IMR-90 (cell line): ENCODE measurements at regions not wholly inside any gene's neighbourhood (a gene's known extent, or its start where the extent isn't known, plus 50 kb on each side); places are given as distances from the start of the nearest gene placed in this dataset.

ENCODE experiments used
- ATAC-seq: fragments of 200-7000 bp; cut with Tn5 transposase; 2 replicates; pipeline ENCODE4 v1.9.1; 2020; ENCODE audit warnings: low read depth, mild to moderate bottlenecking, moderate library complexity
- BruUV-seq: library from RNA; stranded (reverse); fragments of 400-500 nt; replicated peaks from 2 replicates; lab custom pipeline; 2021; lab: Mats Ljungman, UMichigan
- CTCF ChIA-PET: fragments of 300-600 bp; formaldehyde crosslinking; extraction: SDS; loops from one replicate; lab custom pipeline; 2021; ENCODE audit warnings: antibody characterized with exemption; lab: Yijun Ruan, JAX
- POLR2A ChIA-PET: fragments of 300-600 bp; sonication (Branson Sonifier 250); formaldehyde crosslinking; loops from one replicate; lab custom pipeline; 2022; ENCODE audit warnings: antibody characterized with exemption; ENCODE audit not compliant: unreplicated experiment; lab: Charles Lee
- DNase-seq: peaks from one replicate; pipeline ENCODE4 v3.0.0; 2013
- H2AFZ ChIP-seq: replicated peaks from 2 replicates; pipeline ENCODE3; 2013; ENCODE audit warnings: low read length, mild to moderate bottlenecking; ENCODE audit not compliant: poor library complexity
- H2AK5ac ChIP-seq: 2 replicates; pipeline ENCODE4 v1.6.1; 2013; ENCODE audit warnings: low read depth, low read length, inconsistent platforms
- H2AK9ac ChIP-seq: replicated peaks from 2 replicates; pipeline ENCODE3; 2013; ENCODE audit warnings: mild to moderate bottlenecking, low read depth, low read length, moderate library complexity; ENCODE audit not compliant: poor library complexity
- H2BK120ac ChIP-seq: 2 replicates; pipeline ENCODE4 v1.6.1; 2013; ENCODE audit warnings: low read depth, low read length, inconsistent platforms
- H2BK15ac ChIP-seq: 3 replicates; pipeline ENCODE4 v1.6.1; 2013; ENCODE audit warnings: low read depth, low read length, inconsistent platforms
- H2BK20ac ChIP-seq: 2 replicates; pipeline ENCODE4 v1.6.1; 2013; ENCODE audit warnings: low read depth, mild to moderate bottlenecking, inconsistent platforms, low read length, moderate library complexity
- H2BK5ac ChIP-seq: 2 replicates; pipeline ENCODE4 v1.6.1; 2013; ENCODE audit warnings: mild to moderate bottlenecking, low read depth, low read length, inconsistent platforms; ENCODE audit not compliant: poor library complexity, severe bottlenecking
- H3K14ac ChIP-seq: replicated peaks from 2 replicates; pipeline ENCODE4 v1.6.1; 2013; ENCODE audit warnings: low read depth, low read length, inconsistent platforms
- H3K18ac ChIP-seq: 2 replicates; pipeline ENCODE4 v1.6.1; 2013; ENCODE audit warnings: low read depth, low read length, control low read depth
- H3K23ac ChIP-seq: 2 replicates; pipeline ENCODE4 v1.6.1; 2013; ENCODE audit warnings: low read depth, low read length, inconsistent platforms
- H3K27ac ChIP-seq: 2 replicates; pipeline ENCODE4 v1.5.1; 2013; ENCODE audit warnings: mild to moderate bottlenecking, control low read depth, low read length; ENCODE audit not compliant: insufficient read depth
- H3K27me3 ChIP-seq: 2 replicates; pipeline ENCODE4 v1.6.1; 2013; ENCODE audit warnings: low read length; ENCODE audit not compliant: control insufficient read depth, insufficient read depth
- H3K36me3 ChIP-seq: 2 replicates; pipeline ENCODE4 v1.6.1; 2013; ENCODE audit warnings: low read length, mixed read lengths; ENCODE audit not compliant: control insufficient read depth, insufficient read depth
- H3K4ac ChIP-seq: 2 replicates; pipeline ENCODE4 v1.6.1; 2013; ENCODE audit warnings: low read depth, low read length, inconsistent platforms
- H3K4me1 ChIP-seq: 2 replicates; pipeline ENCODE4 v1.6.1; 2013; ENCODE audit warnings: low read length, mixed read lengths; ENCODE audit not compliant: control insufficient read depth, insufficient read depth
- H3K4me2 ChIP-seq: 2 replicates; pipeline ENCODE4 v1.6.1; 2013; ENCODE audit warnings: low read depth, mild to moderate bottlenecking, control low read depth, low read length, moderate library complexity
- H3K4me3 ChIP-seq: 2 replicates; pipeline ENCODE4 v1.5.1; 2013; ENCODE audit warnings: low read depth, mild to moderate bottlenecking, control low read depth, low read length, moderate library complexity; ENCODE audit not compliant: insufficient read depth
- H3K56ac ChIP-seq: 2 replicates; pipeline ENCODE4 v1.6.1; 2013; ENCODE audit warnings: low read length, inconsistent platforms; ENCODE audit not compliant: insufficient read depth; ENCODE audit errors: extremely low read depth
- H3K79me1 ChIP-seq, 2 experiments: 2 replicates each; pipeline ENCODE4 v1.6.1; 2013; ENCODE audit warnings: low read length in 2 of 2, inconsistent platforms in 1 of 2, low read depth in 1 of 2
- H3K9ac ChIP-seq: 2 replicates; pipeline ENCODE4 v1.6.1; 2013; ENCODE audit warnings: low read depth, low read length, control low read depth
- H3K9me1 ChIP-seq: 2 replicates; pipeline ENCODE4 v1.6.1; 2013; ENCODE audit warnings: low read length, inconsistent platforms; ENCODE audit not compliant: insufficient read depth
- H3K9me3 ChIP-seq: 2 replicates; pipeline ENCODE4 v1.6.1; 2013; ENCODE audit warnings: low read length; ENCODE audit not compliant: control insufficient read depth, insufficient read depth
- H4K20me1 ChIP-seq: 2 replicates; pipeline ENCODE4 v1.6.1; 2013; ENCODE audit warnings: low read length, inconsistent platforms; ENCODE audit not compliant: insufficient read depth
- H4K5ac ChIP-seq: 2 replicates; pipeline ENCODE4 v1.6.1; 2013; ENCODE audit warnings: mild to moderate bottlenecking, low read depth, low read length, control low read depth
- H4K8ac ChIP-seq, 2 experiments: 2 replicates each; pipeline ENCODE4 v1.6.1; 2013; ENCODE audit warnings: low read depth in 2 of 2, low read length in 2 of 2, control low read depth in 1 of 2, inconsistent platforms in 1 of 2
- H4K91ac ChIP-seq: 2 replicates; pipeline ENCODE4 v1.6.1; 2013; ENCODE audit warnings: low read depth, low read length, inconsistent platforms; ENCODE audit not compliant: insufficient read depth
- BHLHE40 ChIP-seq: fragments of 150-350 bp; IDR thresholded peaks from 2 replicates; pipeline ENCODE4 v1.6.1; 2016; ENCODE audit warnings: mild to moderate bottlenecking, low read depth, low read length
- CEBPB ChIP-seq: IDR thresholded peaks from 2 replicates; pipeline ENCODE4 v1.6.1; 2012; ENCODE audit warnings: low read depth, low read length, improper control_type of control experiment
- CHD1 ChIP-seq: IDR thresholded peaks from 2 replicates; pipeline ENCODE4 v1.6.1; 2012; ENCODE audit warnings: low read depth, low read length, improper control_type of control experiment
- ELK1 ChIP-seq: fragments of 150-350 bp; IDR thresholded peaks from 2 replicates; pipeline ENCODE4 v1.6.1; 2016; ENCODE audit warnings: low read depth, mild to moderate bottlenecking, low read length, moderate library complexity, borderline replicate concordance
- FOS ChIP-seq: fragments of 150-350 bp; IDR thresholded peaks from 2 replicates; pipeline ENCODE4 v1.6.1; 2016; ENCODE audit warnings: low read depth, low read length
- MAFK ChIP-seq: IDR thresholded peaks from 2 replicates; pipeline ENCODE4 v1.6.1; 2012; ENCODE audit warnings: low read depth, low read length, improper control_type of control experiment
- MAZ ChIP-seq: IDR thresholded peaks from 2 replicates; pipeline ENCODE4 v1.6.1; 2012; ENCODE audit warnings: low read depth, mild to moderate bottlenecking, low read length, improper control_type of control experiment, moderate library complexity, borderline replicate concordance
- MXI1 ChIP-seq: IDR thresholded peaks from 2 replicates; pipeline ENCODE4 v1.6.1; 2012; ENCODE audit warnings: low read depth, mild to moderate bottlenecking, low read length, moderate library complexity, borderline replicate concordance
- NFE2L2 ChIP-seq: fragments of 150-350 bp; IDR thresholded peaks from 2 replicates; pipeline ENCODE4 v1.6.1; 2016; ENCODE audit warnings: low read depth, mild to moderate bottlenecking, low read length
- POLR2A ChIP-seq: IDR thresholded peaks from 2 replicates; pipeline ENCODE4 v1.6.1; 2012; ENCODE audit warnings: mild to moderate bottlenecking, low read depth, low read length
- RAD21 ChIP-seq: IDR thresholded peaks from 2 replicates; pipeline ENCODE4 v1.6.1; 2012; ENCODE audit warnings: low read length, improper control_type of control experiment
- RCOR1 ChIP-seq: IDR thresholded peaks from 2 replicates; pipeline ENCODE4 v1.6.1; 2012; ENCODE audit warnings: mild to moderate bottlenecking, low read length, improper control_type of control experiment; ENCODE audit not compliant: insufficient replicate concordance
- RFX5 ChIP-seq: IDR thresholded peaks from 2 replicates; pipeline ENCODE4 v1.8.0; 2012; ENCODE audit warnings: low read depth, mild to moderate bottlenecking, low read length, moderate library complexity
- SMC3 ChIP-seq: fragments of 150-350 bp; IDR thresholded peaks from 2 replicates; pipeline ENCODE4 v1.6.1; 2016; ENCODE audit warnings: low read depth, mild to moderate bottlenecking, antibody characterized with exemption, low read length, moderate library complexity
- WGBS, 2 experiments: methylation state at CpG; one replicate each; pipeline versions ENCODE4 v1.1.5 to v1.1.7; 2013; ENCODE audit warnings: missing lambda C conversion rate in 2 of 2; ENCODE audit not compliant: insufficient read length in 1 of 2; ENCODE audit errors: extremely low coverage in 2 of 2; 5-methylcytosine and 5-hydroxymethylcytosine counted together
- dilution Hi-C: fragments of 300-500 bp; cut with HindIII; formaldehyde crosslinking; loops from one replicate; pipeline ENCODE4 v1.14.3; 2018; ENCODE audit warnings: low sequenced_read_pairs; ENCODE audit not compliant: unreplicated experiment
- in situ Hi-C: fragments of 300-500 bp; cut with MboI; formaldehyde crosslinking; loops from 3 replicates; pipeline ENCODE4 v1.14.3; 2019; ENCODE audit warnings: low sequenced_read_pairs, inconsistent platforms, mixed read lengths
- intact Hi-C: fragments of 100-400 bp; cut with micrococcal nuclease; formaldehyde crosslinking; loops from 2 replicates; pipeline ENCODE4 v1.10.0; 2022
- TF ChIP-seq, protein P1 (sequence below): fragments of 150-350 bp; IDR thresholded peaks from 2 replicates; pipeline ENCODE4 v1.6.1; 2017; ENCODE audit warnings: mild to moderate bottlenecking, antibody characterized with exemption, low read length, low read depth
- TF ChIP-seq, protein P2 (sequence below): conservative IDR thresholded peaks from 2 replicates; pipeline ENCODE4 v1.5.1; 2012; ENCODE audit warnings: mild to moderate bottlenecking, low read depth, low read length, improper control_type of control experiment

DNA sequence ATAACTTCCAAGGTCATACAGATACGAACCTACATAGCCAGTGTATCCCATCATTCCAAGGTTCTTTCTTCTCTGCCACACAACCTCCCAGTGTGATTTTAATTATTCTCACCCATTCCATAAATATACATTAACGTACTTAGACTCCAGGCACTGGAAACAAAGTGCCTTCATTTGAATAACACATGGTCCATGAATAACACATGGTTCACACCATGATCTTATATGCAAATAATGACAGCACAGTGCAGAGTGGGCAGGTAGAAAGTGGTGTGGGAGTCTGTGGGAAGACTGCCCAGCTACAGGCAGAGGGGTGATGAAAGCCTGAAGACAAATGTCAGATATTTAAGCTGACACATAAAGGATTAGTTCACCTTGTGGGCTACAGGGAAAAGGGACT is 425.2 kb downstream of the HACE1 start:
- no peak overlapping the region for H3K9ac ChIP-seq
- no peak overlapping the region for H3K4ac ChIP-seq
- no peak overlapping the region for H4K91ac ChIP-seq
- H3K79me1 ChIP-seq, result no peaks in the 10 kb centered on the region
- H3K36me3 ChIP-seq, result no peaks in the 10 kb centered on the region
- no peak overlapping the region for H2BK5ac ChIP-seq
- in situ Hi-C loops, result no loop called here
- no peak for ATAC-seq
- no peak overlapping the region for H2BK20ac ChIP-seq
- H2BK15ac ChIP-seq, result no peak overlapping the region
- dilution Hi-C loops, result no loop called here
- no peak overlapping the region for H2AFZ ChIP-seq
- no peak overlapping the region for H3K56ac ChIP-seq
- no peak overlapping the region for H3K23ac ChIP-seq
- no TSS peak for BruUV-seq
- ChIA-PET CTCF (no interaction called here), POLR2A (no interaction called here)
- no peaks in the 10 kb centered on the region for H4K20me1 ChIP-seq
- no peak overlapping the region for H4K5ac ChIP-seq
- H3K9me1 ChIP-seq, result no peaks in the 10 kb centered on the region
- H2BK120ac ChIP-seq, result no peak overlapping the region
- no peaks in the 10 kb centered on the region for H3K27me3 ChIP-seq
- DNase-seq, result no peak
- WGBS, 2 experiments, result 20% methylated on average over 1 of the region's 2 CpGs; no CpG with 5 or more reads in 1 of the 2 experiments
- intact Hi-C loops, result no loop called here
- no peak overlapping the region for H3K4me2 ChIP-seq
- no peak overlapping the region for H4K8ac ChIP-seq
- TF ChIP-seq, protein P1, sequence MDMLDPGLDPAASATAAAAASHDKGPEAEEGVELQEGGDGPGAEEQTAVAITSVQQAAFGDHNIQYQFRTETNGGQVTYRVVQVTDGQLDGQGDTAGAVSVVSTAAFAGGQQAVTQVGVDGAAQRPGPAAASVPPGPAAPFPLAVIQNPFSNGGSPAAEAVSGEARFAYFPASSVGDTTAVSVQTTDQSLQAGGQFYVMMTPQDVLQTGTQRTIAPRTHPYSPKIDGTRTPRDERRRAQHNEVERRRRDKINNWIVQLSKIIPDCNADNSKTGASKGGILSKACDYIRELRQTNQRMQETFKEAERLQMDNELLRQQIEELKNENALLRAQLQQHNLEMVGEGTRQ, result no peak
- TF ChIP-seq MAFK, result no peak
- TF ChIP-seq CEBPB, result no peak
- TF ChIP-seq MXI1, result no peak
- no peak for TF ChIP-seq POLR2A
- TF ChIP-seq RCOR1, result no peak
- no peak for TF ChIP-seq BHLHE40
- no peak for TF ChIP-seq MAZ
- TF ChIP-seq, protein P2, sequence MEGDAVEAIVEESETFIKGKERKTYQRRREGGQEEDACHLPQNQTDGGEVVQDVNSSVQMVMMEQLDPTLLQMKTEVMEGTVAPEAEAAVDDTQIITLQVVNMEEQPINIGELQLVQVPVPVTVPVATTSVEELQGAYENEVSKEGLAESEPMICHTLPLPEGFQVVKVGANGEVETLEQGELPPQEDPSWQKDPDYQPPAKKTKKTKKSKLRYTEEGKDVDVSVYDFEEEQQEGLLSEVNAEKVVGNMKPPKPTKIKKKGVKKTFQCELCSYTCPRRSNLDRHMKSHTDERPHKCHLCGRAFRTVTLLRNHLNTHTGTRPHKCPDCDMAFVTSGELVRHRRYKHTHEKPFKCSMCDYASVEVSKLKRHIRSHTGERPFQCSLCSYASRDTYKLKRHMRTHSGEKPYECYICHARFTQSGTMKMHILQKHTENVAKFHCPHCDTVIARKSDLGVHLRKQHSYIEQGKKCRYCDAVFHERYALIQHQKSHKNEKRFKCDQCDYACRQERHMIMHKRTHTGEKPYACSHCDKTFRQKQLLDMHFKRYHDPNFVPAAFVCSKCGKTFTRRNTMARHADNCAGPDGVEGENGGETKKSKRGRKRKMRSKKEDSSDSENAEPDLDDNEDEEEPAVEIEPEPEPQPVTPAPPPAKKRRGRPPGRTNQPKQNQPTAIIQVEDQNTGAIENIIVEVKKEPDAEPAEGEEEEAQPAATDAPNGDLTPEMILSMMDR, result no peak
- no peak for TF ChIP-seq ELK1
- TF ChIP-seq SMC3, result no peak
- TF ChIP-seq NFE2L2, result no peak
- TF ChIP-seq RFX5, result no peak
- no peak for TF ChIP-seq RAD21
- no peak for TF ChIP-seq CHD1
- no peak for TF ChIP-seq FOS
- no peaks in the 10 kb centered on the region for H3K4me1 ChIP-seq
- no peak overlapping the region for H3K14ac ChIP-seq
- no peak overlapping the region for H3K27ac ChIP-seq
- peaks cover 2% of the 10 kb centered on the region; the same call in 1 of the 2 replicates for H3K9me3 ChIP-seq
- H2AK9ac ChIP-seq, result no peak overlapping the region
- H3K4me3 ChIP-seq, result no peak overlapping the region
- H3K18ac ChIP-seq, result no peak overlapping the region
- no peak overlapping the region for H2AK5ac ChIP-seq
